Upper lobe of left lung (tissue), 4 donors: ENCODE measurements at regions not wholly inside any gene's neighbourhood (a gene's known extent, or its start where the extent isn't known, plus 50 kb on each side); places are given as distances from the start of the nearest gene placed in this dataset.

ENCODE experiments used
- POLR2A ChIP-seq, 4 donors: fragments of 450-650 bp; IDR thresholded peaks; one replicate each; pipeline ENCODE4 v1.5.1; 2016 to 2017; ENCODE audit warnings: antibody characterized with exemption in 4 of 4, mild to moderate bottlenecking in 2 of 4
- POLR2AphosphoS5 ChIP-seq, 2 donors: sonication (generic); formaldehyde crosslinking; IDR thresholded peaks; one replicate each; pipeline ENCODE4 v1.5.1; 2017; ENCODE audit warnings: antibody characterized with exemption in 2 of 2
- TF ChIP-seq, protein P1 (sequence below), 6 experiments: fragments of 450-650 bp in 4 of 6; fragments of 200-600 bp in 2 of 6; sonication (generic) in 2 of 6; IDR thresholded peaks; one replicate each; pipeline ENCODE4 v1.5.1; 2016 to 2019; ENCODE audit warnings: antibody characterized with exemption in 6 of 6

DNA sequence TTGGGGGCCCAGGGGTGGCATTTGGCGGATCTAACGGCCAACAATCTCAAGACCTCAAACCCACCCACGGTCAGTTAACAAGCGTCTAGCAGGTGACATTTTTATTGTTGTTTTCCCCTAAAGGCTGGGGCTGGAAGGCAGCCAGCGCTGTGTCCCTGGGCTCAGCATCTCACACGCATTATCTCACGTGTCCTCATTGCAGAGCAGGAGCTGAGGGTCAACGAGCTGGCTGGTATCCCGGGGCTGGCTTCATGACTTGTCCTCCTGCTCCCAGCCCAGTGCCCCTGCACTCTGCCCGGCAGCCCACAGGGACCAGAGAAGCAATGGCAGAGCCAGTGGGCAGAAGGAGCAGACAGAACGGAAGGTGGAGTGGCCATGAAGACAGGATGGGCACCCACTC, 54.4 kb upstream of the TMEM273 start:
- TF ChIP-seq, protein P1, sequence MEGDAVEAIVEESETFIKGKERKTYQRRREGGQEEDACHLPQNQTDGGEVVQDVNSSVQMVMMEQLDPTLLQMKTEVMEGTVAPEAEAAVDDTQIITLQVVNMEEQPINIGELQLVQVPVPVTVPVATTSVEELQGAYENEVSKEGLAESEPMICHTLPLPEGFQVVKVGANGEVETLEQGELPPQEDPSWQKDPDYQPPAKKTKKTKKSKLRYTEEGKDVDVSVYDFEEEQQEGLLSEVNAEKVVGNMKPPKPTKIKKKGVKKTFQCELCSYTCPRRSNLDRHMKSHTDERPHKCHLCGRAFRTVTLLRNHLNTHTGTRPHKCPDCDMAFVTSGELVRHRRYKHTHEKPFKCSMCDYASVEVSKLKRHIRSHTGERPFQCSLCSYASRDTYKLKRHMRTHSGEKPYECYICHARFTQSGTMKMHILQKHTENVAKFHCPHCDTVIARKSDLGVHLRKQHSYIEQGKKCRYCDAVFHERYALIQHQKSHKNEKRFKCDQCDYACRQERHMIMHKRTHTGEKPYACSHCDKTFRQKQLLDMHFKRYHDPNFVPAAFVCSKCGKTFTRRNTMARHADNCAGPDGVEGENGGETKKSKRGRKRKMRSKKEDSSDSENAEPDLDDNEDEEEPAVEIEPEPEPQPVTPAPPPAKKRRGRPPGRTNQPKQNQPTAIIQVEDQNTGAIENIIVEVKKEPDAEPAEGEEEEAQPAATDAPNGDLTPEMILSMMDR (IDR thresholded peaks at IDR 0.05) = no peak
- TF ChIP-seq POLR2A (IDR thresholded peaks at IDR 0.05) (no peak), POLR2AphosphoS5 (IDR thresholded peaks at IDR 0.05) (no peak)
